ENCODE measurements at regions not wholly inside any gene's neighbourhood (a gene's known extent, or its start where the extent isn't known, plus 50 kb on each side); places are given as distances from the start of the nearest gene placed in this dataset.

DNA sequence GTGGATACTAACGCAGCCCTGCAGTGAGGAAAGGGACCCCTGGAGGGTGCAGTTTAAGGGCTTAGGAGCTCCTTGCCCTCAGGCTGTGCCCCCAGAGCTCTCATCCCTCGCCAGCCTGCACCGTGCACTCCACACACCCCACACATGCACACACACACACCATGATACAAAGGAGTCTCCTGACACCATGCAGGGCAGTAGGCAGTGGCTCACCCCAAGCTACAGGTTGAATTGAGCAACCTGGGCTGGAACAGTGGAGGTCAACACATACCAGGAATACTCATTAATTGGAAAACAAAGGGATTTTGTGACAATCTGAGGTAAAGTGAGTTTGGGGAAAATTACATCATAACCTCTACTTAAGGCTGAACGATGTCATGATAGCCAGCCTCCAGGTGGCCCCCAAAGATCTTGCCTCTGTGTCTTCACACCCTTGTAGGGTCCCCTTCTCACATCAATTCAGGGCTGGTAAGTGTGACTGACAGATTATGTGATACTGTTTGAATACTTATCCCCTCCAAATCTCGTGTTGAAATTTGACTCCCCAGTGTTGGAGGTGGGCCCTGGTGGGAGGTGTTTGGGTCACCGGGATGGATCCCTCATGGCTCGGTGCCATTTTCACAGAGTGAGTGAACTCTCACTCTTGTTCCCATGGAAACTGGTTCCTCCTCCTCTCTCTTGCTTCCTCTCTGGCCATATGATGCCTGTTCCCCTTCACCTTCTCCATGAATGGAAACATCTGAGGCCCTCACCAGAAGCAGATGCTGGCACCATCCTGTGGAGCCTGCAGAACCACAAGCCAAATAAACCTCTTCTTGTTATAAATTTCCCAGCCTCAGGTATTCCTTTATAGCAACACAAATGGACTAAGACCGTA lies 111.0 kb upstream of the RAB4A start:
- Histone ChIP-seq H3K27me3 (ENCODE audit: insufficient read depth, low read length) (no peaks in the 10 kb centered on the region), H3K4me3 (ENCODE audit: low read length) (no peak overlapping the region), H3K36me3 (ENCODE audit: insufficient read depth, low read depth, low read length) (no peaks in the 10 kb centered on the region), H3K9me3 (ENCODE audit: insufficient read depth, low read depth, low read length) (no peaks in the 10 kb centered on the region), H3K9ac (ENCODE audit: low read depth, low read length) (no peak overlapping the region), H3K4me1 (ENCODE audit: insufficient read depth, low read length) (peaks cover 1% of the 10 kb centered on the region; the same call in 1 of the 2 replicates), H3K27ac (ENCODE audit: low read length) (no peak overlapping the region)

DNA sequence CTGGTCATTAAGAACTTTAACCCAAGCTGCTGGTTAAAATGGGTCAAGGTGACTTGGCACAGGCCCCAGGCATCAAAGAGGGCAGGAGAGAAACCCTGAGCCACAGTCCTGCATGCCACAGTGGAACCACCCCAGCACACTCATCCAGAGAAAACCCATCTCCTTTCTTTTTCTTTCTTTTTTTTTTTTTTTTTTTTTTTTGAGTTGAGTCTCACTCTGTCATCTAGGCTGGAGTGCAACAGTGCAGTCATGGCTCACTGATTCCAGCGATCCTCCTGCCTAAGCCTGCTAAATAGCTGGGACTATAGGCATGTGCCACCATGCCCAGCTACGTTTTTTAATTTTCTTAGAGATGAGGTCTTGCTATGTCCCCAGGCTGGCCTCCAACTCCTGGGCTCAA lies 109.2 kb upstream of the RAB4A start:
- Histone ChIP-seq H3K4me3 (ENCODE audit: low read length) (no peak overlapping the region), H3K4me1 (ENCODE audit: insufficient read depth, low read length) (peaks cover 5% of the 10 kb centered on the region), H3K9me3 (ENCODE audit: insufficient read depth, low read depth, low read length) (no peaks in the 10 kb centered on the region), H3K27ac (ENCODE audit: low read length) (no peak overlapping the region), H3K36me3 (ENCODE audit: insufficient read depth, low read depth, low read length) (no peaks in the 10 kb centered on the region), H3K9ac (ENCODE audit: low read depth, low read length) (no peak overlapping the region), H3K27me3 (ENCODE audit: insufficient read depth, low read length) (no peaks in the 10 kb centered on the region)

DNA sequence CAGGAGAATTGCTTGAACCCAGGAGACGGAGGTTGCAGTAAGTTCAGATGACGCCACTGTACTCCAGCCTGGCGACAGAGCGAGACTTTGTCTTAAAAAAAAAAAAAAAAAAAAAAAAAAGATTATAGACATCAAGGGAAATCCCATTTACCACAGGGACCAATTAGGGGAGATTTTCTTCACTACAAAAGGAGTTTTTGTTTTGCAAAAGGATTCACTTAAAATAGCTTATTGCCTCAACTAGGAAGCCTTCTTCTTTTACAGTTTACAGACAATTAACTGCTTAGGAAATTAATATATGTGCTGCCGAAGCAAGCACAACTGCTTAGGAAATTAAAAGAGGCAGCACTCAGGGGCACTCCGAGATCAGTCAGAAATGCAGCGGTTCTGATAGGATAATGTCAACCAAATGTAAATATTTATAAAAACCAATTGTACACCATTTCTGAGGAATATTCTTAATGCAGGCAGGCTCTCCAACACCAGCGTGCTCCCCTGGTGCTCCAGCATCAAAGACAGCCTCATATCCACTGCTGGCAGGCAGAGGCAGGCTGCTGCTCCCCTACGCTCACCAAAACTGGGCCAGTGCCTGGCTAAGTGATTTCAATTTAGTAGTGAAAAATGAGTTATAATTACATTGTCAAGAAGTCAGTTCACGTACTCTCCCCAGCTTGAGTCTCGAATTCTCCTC lies 107.9 kb upstream of the RAB4A start:
- Histone ChIP-seq H3K9ac (ENCODE audit: low read depth, low read length) (no peak overlapping the region), H3K4me1 (ENCODE audit: insufficient read depth, low read length) (peaks cover 5% of the 10 kb centered on the region), H3K27me3 (ENCODE audit: insufficient read depth, low read length) (no peaks in the 10 kb centered on the region), H3K27ac (ENCODE audit: low read length) (no peak overlapping the region), H3K4me3 (ENCODE audit: low read length) (no peak overlapping the region), H3K9me3 (ENCODE audit: insufficient read depth, low read depth, low read length) (no peaks in the 10 kb centered on the region), H3K36me3 (ENCODE audit: insufficient read depth, low read depth, low read length) (no peaks in the 10 kb centered on the region)

DNA sequence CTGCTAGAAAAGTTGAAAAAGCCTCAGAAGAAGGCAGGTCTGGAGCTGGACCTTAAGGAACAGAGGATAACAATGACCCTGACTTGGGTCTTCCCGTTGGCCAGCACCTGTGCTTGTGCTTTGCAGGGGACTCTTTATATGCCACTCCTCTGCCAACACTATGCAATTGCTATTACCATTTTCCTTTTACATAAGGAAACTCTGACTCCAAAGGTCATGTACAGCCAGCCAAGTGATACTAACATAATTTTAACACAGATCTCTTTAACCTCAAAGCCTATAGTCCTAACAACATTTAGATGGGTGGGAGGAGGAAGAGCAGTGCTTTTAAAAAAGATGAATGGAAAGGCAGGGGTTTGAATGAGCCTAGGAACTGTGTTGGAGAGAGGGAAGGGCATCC lies 106.6 kb upstream of the RAB4A start:
- Histone ChIP-seq H3K9ac (ENCODE audit: low read depth, low read length) (no peak overlapping the region), H3K36me3 (ENCODE audit: insufficient read depth, low read depth, low read length) (no peaks in the 10 kb centered on the region), H3K4me1 (ENCODE audit: insufficient read depth, low read length) (peaks cover 5% of the 10 kb centered on the region), H3K27ac (ENCODE audit: low read length) (no peak overlapping the region), H3K27me3 (ENCODE audit: insufficient read depth, low read length) (no peaks in the 10 kb centered on the region), H3K9me3 (ENCODE audit: insufficient read depth, low read depth, low read length) (no peaks in the 10 kb centered on the region), H3K4me3 (ENCODE audit: low read length) (no peak overlapping the region)

DNA sequence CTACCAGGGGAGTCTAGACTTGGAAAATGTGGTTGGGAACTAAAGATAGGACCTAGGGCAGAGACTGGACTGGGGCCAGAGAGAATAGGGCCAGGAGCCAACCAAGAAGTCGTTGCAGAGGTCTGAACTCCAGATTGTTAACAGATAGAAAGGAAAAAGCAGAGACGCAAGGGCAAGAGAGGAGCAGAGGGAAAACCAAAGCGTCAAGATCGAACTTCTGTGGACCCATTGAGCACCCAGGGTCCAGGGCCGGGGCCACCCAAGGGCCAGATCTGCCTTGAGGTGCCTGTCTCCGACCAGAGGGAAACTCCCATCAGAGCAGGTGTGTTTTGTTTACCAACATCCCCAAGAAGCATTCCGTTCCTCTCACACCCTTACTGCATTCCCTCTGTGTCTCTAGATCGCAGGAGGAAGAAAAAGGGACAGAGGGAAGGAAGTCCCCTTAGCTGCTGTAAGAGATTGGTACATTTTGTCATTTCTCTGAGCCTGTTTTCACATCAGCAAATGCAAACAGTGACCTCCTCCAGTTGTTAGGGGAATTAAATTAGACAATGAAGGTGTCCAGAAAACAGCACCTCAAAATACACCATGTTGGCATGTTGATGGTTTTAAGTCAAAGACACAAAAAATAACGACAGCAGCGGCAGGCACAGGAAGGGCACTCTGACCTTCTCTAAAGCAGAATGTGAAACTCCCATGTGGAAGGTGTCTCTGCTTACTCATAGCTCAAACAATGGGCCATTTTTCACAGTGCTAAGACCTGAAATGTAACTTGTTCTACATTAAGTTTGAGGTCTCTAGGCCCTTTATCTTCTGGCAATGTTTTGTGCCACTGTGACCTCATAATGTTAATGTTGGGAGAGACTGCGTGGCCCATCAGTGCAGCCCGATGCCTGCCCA lies 105.8 kb upstream of the RAB4A start:
- no peaks in the 10 kb centered on the region for H3K36me3 ChIP-seq (ENCODE audit: insufficient read depth, low read depth, low read length)
- H3K27me3 ChIP-seq (ENCODE audit: insufficient read depth, low read length): no peaks in the 10 kb centered on the region
- H3K9ac ChIP-seq (ENCODE audit: low read depth, low read length): no peak overlapping the region
- no peak overlapping the region for H3K27ac ChIP-seq (ENCODE audit: low read length)
- no peaks in the 10 kb centered on the region for H3K9me3 ChIP-seq (ENCODE audit: insufficient read depth, low read depth, low read length)
- peaks cover 5% of the 10 kb centered on the region for H3K4me1 ChIP-seq (ENCODE audit: insufficient read depth, low read length)
- H3K4me3 ChIP-seq (ENCODE audit: low read length): no peak overlapping the region

DNA sequence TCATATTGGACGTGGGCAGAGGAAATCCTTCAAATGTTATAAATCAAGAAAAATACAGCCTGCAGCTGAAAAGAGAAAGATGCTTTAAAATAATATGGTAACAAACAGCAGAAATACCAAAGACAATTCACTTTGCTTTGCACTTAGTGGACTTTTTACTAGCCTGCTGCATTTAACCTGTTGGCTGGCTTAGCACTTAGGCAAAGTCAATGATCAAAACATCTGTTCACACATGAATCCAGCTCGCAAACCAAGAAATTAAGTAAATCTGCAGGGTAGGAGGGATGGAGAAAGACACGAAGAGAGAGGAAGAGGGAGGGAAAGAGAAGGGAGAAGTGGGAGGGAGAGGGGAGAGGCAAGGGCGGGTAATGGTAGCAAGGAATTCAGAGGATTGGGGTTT lies 103.6 kb upstream of the RAB4A start:
- peaks cover 5% of the 10 kb centered on the region for H3K4me1 ChIP-seq (ENCODE audit: insufficient read depth, low read length)
- H3K9me3 ChIP-seq (ENCODE audit: insufficient read depth, low read depth, low read length): no peaks in the 10 kb centered on the region
- no peaks in the 10 kb centered on the region for H3K27me3 ChIP-seq (ENCODE audit: insufficient read depth, low read length)
- no peak overlapping the region for H3K4me3 ChIP-seq (ENCODE audit: low read length)
- no peaks in the 10 kb centered on the region for H3K36me3 ChIP-seq (ENCODE audit: insufficient read depth, low read depth, low read length)
- no peak overlapping the region for H3K9ac ChIP-seq (ENCODE audit: low read depth, low read length)
- no peak overlapping the region for H3K27ac ChIP-seq (ENCODE audit: low read length)

DNA sequence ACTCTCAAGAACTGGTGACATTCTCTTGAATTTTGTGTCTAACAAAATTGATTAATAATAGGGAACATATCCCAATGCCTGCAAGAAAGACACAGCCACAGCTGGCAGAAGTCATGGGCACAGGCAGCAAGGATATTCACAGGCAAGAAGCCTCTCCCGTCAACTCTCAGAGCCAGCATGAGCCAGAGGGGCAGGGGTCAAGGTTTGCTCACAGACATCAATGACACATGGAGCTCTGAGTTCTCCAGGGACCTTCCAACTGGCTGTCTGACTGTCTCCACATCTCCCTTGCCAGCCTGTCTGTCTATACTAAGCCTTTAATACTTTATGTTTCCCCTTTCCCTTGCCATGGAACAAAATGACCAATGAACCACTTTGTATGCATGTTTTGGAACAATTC lies 101.5 kb upstream of the RAB4A start:
- Histone ChIP-seq H3K4me3 (ENCODE audit: low read length) (no peak overlapping the region), H3K27ac (ENCODE audit: low read length) (no peak overlapping the region), H3K9me3 (ENCODE audit: insufficient read depth, low read depth, low read length) (no peaks in the 10 kb centered on the region), H3K9ac (ENCODE audit: low read depth, low read length) (no peak overlapping the region), H3K4me1 (ENCODE audit: insufficient read depth, low read length) (peaks cover 9% of the 10 kb centered on the region), H3K27me3 (ENCODE audit: insufficient read depth, low read length) (no peaks in the 10 kb centered on the region), H3K36me3 (ENCODE audit: insufficient read depth, low read depth, low read length) (no peaks in the 10 kb centered on the region)

DNA sequence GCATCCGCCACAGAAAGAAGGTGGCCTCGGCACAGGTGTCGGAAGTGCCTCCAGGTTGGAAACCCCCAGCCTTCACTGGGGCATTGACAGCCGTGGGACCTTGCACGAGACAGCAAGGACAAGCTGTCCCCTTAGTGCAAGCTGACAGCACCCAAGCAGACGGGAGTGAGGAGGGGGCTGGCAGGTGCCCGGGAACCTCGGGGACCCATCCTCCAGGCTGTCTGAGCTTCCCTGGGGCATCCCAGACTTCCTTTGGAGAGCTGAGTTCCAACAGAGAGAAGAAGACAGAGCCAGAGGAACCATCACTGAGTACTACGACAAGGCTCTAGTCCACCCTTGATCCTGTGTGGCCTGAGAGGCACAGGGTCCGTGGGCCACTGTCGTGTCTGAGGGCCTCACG lies 100.6 kb upstream of the RAB4A start:
- H3K27ac ChIP-seq (ENCODE audit: low read length): no peak overlapping the region
- no peaks in the 10 kb centered on the region for H3K27me3 ChIP-seq (ENCODE audit: insufficient read depth, low read length)
- H3K4me1 ChIP-seq (ENCODE audit: insufficient read depth, low read length): peaks cover 4% of the 10 kb centered on the region; the same call in 1 of the 2 replicates
- H3K4me3 ChIP-seq (ENCODE audit: low read length): no peak overlapping the region
- H3K36me3 ChIP-seq (ENCODE audit: insufficient read depth, low read depth, low read length): no peaks in the 10 kb centered on the region
- H3K9me3 ChIP-seq (ENCODE audit: insufficient read depth, low read depth, low read length): no peaks in the 10 kb centered on the region
- H3K9ac ChIP-seq (ENCODE audit: low read depth, low read length): no peak overlapping the region

DNA sequence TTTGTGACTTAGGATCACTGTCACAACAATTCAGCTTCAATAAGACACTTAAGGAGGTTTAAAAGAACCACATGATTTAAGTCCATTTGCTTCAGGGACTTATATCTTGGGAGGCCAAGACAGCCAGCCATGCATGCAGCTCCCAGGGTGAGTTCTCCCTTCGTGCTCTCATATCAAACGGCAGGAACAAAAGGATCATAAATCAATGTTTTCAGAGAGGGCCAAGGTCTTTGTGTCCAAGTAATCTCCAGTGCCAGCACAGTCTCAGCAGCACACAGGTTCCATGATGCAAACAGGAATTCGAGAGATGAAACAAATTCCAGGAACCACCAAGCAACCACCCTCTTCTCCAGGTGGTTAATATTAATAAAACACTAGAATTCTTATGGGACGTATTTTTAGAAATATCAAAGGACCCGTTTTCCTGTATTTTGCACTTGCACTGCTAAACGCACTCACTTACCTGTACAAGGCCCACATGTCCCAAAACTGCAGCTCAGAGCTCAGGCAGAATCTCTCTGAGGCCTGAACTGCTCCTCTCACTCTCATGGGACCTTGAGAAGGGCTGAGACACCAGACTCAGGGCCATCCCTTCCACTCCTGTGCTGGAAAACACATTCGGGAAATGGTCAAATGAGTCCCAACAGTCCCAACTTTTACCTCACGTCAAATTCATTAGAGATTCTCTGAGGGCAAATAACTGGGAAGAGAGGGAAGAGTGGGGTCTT lies 100.0 kb upstream of the RAB4A start:
- Histone ChIP-seq H3K27ac (ENCODE audit: low read length) (no peak overlapping the region), H3K4me3 (ENCODE audit: low read length) (no peak overlapping the region), H3K9me3 (ENCODE audit: insufficient read depth, low read depth, low read length) (no peaks in the 10 kb centered on the region), H3K4me1 (ENCODE audit: insufficient read depth, low read length) (peaks cover 4% of the 10 kb centered on the region; the same call in 1 of the 2 replicates), H3K9ac (ENCODE audit: low read depth, low read length) (no peak overlapping the region), H3K27me3 (ENCODE audit: insufficient read depth, low read length) (no peaks in the 10 kb centered on the region), H3K36me3 (ENCODE audit: insufficient read depth, low read depth, low read length) (no peaks in the 10 kb centered on the region)

DNA sequence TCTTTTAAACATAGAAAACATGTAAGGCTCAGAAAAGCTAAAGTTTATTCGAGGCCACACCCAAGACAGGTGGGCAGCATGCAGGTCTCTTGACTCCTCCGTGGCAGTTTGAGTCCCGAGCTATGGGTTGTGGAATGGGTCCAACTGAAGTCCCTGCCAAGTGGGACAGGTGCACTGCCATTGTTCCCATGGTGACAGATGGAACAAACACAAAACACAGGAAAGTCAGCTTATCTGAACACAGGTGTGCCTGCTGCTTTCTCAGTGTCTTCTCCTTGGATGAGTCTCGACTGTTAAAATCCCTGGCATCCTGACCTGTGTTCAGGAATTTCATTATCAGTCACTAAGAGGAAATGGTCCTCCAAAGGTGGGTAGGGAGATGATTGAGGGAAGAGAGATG lies 99.0 kb upstream of the RAB4A start:
- no peak overlapping the region for H3K4me3 ChIP-seq (ENCODE audit: low read length)
- H3K27ac ChIP-seq (ENCODE audit: low read length): no peak overlapping the region
- no peaks in the 10 kb centered on the region for H3K9me3 ChIP-seq (ENCODE audit: insufficient read depth, low read depth, low read length)
- H3K36me3 ChIP-seq (ENCODE audit: insufficient read depth, low read depth, low read length): no peaks in the 10 kb centered on the region
- no peak overlapping the region for H3K9ac ChIP-seq (ENCODE audit: low read depth, low read length)
- H3K27me3 ChIP-seq (ENCODE audit: insufficient read depth, low read length): no peaks in the 10 kb centered on the region
- H3K4me1 ChIP-seq (ENCODE audit: insufficient read depth, low read length): peaks cover 4% of the 10 kb centered on the region; the same call in 1 of the 2 replicates
